ENCODE measurements at regions not wholly inside any gene's neighbourhood (a gene's known extent, or its start where the extent isn't known, plus 50 kb on each side); places are given as distances from the start of the nearest gene placed in this dataset.
A peak's percentile ranks its signal among the peaks of the same experiment; 100 is the strongest.

GRCh38 chr3:18898911-18899310 is 249.4 kb upstream of the KCNH8 start:
- peak; percentile 82 for DNase-seq (ENCODE audit: low read depth, low spot score)
- in situ Hi-C loops (cut with HindIII; ENCODE audit: low pct_unique_long_range_greater_than_20kb, low sequenced_read_pairs), result no loop called here

- in situ Hi-C loops (cut with HindIII; ENCODE audit: low pct_unique_long_range_greater_than_20kb, low sequenced_read_pairs), result no loop called here
Observed at GRCh38 chr3:18892756-18893155, 255.6 kb upstream of the KCNH8 start.

GRCh38 chr3:18892047-18892446 is 256.3 kb upstream of the KCNH8 start:
- in situ Hi-C loops (cut with HindIII; ENCODE audit: low pct_unique_long_range_greater_than_20kb, low sequenced_read_pairs), result no loop called here
- no peak for DNase-seq (ENCODE audit: low read depth, low spot score)

More at GRCh38 chr3:18892756-18893155, 255.6 kb upstream of the KCNH8 start:
- no peak for DNase-seq (ENCODE audit: low read depth, low spot score)

- in situ Hi-C loops (cut with HindIII; ENCODE audit: low pct_unique_long_range_greater_than_20kb, low sequenced_read_pairs), result no loop called here
- DNase-seq (ENCODE audit: low read depth, low spot score), result no peak
Observed at GRCh38 chr3:18891641-18892040, 256.7 kb upstream of the KCNH8 start.

- in situ Hi-C loops (cut with HindIII; ENCODE audit: low pct_unique_long_range_greater_than_20kb, low sequenced_read_pairs), result no loop called here
- no peak for DNase-seq (ENCODE audit: low read depth, low spot score)
Observed at GRCh38 chr3:18890449-18890848, 257.9 kb upstream of the KCNH8 start.

GRCh38 chr3:18888819-18889218 is 259.5 kb upstream of the KCNH8 start:
- in situ Hi-C loops (cut with HindIII; ENCODE audit: low pct_unique_long_range_greater_than_20kb, low sequenced_read_pairs), result no loop called here
- DNase-seq (ENCODE audit: low read depth, low spot score), result no peak

GRCh38 chr3:18888370-18888769 is 259.9 kb upstream of the KCNH8 start:
- in situ Hi-C loops (cut with HindIII; ENCODE audit: low pct_unique_long_range_greater_than_20kb, low sequenced_read_pairs), result no loop called here
- DNase-seq (ENCODE audit: low read depth, low spot score), result peak; percentile 47

DNA sequence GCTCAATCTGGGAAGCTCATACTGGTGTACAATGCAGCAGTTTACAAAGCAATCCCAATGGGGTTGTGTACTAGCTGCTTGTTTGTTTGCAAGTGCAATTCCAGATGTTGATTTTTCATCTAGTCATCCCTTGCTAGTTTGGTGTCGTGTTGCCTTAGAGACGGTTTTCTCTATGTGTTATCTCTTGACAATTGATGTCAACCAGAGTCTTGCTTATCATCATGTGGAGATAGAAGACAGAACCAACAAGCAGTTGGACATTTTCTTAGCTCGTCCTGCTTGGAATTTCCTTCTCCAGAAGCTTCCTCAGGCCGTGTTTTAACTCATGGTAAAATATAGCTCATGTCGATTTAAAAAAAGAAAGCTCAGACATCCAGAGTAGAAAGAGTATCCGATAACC is 262.0 kb upstream of the KCNH8 start:
- no peak for DNase-seq (ENCODE audit: low read depth, low spot score)
- in situ Hi-C loops (cut with HindIII; ENCODE audit: low pct_unique_long_range_greater_than_20kb, low sequenced_read_pairs), result no loop called here

- in situ Hi-C loops (cut with HindIII; ENCODE audit: low pct_unique_long_range_greater_than_20kb, low sequenced_read_pairs), result no loop called here
- DNase-seq (ENCODE audit: low read depth, low spot score), result no peak
Observed at GRCh38 chr3:18885612-18886011, 262.7 kb upstream of the KCNH8 start.

DNA sequence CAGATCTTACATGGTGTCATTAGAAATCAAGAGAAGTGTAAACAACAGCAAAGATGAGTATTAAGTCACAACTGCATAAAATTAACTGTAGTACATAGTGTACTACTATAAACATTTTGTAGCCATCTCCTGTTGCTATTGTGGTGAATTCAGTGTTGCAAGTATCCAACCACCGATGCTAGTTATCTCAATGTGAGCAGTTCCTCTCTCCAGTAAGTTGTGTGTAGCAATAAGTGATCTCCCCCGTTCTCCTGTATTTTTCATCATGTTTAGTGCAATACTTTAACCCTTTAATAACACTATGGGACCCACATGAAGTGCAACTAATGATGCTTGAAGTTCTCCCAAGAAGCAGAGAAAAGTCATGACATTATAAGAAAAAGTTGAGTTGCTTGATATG is 264.7 kb upstream of the KCNH8 start:
- in situ Hi-C loops (cut with HindIII; ENCODE audit: low pct_unique_long_range_greater_than_20kb, low sequenced_read_pairs), result no loop called here
- no peak for DNase-seq (ENCODE audit: low read depth, low spot score)

DNA sequence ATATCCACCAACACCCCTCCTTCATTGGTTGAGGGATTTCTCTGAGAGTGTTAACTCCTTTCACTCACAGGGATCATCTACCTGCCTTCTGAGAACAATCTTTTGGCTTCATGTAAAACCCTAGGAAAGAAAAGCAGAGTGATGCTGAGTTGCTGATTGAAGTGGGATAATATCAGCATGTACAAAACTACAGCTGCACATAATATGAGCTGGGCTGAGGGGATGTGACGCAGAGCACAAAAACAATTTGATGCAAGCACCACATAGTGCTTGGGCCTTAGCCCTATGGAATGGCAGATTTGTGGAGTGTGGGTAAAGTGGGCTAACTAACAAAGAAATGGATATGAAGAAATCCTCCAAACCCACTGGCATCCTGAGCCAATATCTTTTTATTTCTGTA is 267.6 kb upstream of the KCNH8 start:
- no peak for DNase-seq (ENCODE audit: low read depth, low spot score)
- in situ Hi-C loops (cut with HindIII; ENCODE audit: low pct_unique_long_range_greater_than_20kb, low sequenced_read_pairs), result no loop called here

GRCh38 chr3:18872466-18872865 is 275.8 kb upstream of the KCNH8 start:
- peak; percentile 44 for DNase-seq (ENCODE audit: low read depth, low spot score)
- in situ Hi-C loops (cut with HindIII; ENCODE audit: low pct_unique_long_range_greater_than_20kb, low sequenced_read_pairs), result no loop called here

DNA sequence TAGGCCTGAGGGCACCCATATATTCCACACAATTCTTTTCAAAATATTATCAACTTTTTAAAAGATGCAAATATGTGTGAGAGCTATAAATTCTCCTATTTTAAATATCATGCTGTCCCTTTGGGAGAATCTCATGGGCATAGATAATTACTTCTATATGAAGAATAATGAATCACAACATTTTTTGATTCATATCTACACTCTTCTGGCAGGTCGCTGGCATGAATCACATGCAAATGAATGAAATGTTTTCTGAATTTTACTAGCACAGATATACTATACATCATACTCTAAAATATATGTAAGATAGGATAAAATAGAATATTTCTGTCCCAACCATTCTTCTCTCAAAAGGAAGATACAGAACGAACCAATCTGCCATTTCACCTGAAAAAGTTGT is 277.7 kb upstream of the KCNH8 start:
- in situ Hi-C loops (cut with HindIII; ENCODE audit: low pct_unique_long_range_greater_than_20kb, low sequenced_read_pairs), result no loop called here
- DNase-seq (ENCODE audit: low read depth, low spot score), result no peak

DNA sequence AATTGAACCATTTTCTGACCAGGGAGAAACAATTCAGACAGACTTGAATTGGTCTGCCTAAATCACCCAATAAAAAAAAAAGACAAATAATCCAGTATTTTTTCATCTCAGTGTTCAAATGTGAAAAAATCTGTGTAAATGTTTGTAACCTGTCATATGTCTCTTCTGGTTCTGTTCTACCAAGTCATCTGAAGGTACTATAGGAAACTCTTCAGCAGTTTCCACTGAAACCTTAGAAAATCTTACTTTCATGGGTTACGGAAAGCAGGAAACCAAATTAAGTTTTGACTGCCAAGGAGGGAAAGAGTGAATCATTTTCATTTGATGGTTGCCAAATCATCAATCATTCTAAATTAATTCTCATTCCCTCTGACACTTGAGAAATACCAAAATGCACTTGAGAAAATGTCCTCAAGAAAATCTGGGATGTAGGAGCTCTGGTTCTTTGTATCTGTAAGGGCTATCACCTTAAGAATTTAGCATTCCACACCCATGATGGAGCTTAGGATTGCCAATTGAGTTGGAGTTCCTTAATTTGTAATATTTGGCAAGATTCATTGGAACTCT is 278.2 kb upstream of the KCNH8 start:
- DNase-seq (ENCODE audit: low read depth, low spot score), result no peak
- in situ Hi-C loops (cut with HindIII; ENCODE audit: low pct_unique_long_range_greater_than_20kb, low sequenced_read_pairs), result no loop called here

- in situ Hi-C loops (cut with HindIII; ENCODE audit: low pct_unique_long_range_greater_than_20kb, low sequenced_read_pairs), result no loop called here
- no peak for DNase-seq (ENCODE audit: low read depth, low spot score)
Observed at GRCh38 chr3:18868911-18869689, 279.2 kb upstream of the KCNH8 start.

DNA sequence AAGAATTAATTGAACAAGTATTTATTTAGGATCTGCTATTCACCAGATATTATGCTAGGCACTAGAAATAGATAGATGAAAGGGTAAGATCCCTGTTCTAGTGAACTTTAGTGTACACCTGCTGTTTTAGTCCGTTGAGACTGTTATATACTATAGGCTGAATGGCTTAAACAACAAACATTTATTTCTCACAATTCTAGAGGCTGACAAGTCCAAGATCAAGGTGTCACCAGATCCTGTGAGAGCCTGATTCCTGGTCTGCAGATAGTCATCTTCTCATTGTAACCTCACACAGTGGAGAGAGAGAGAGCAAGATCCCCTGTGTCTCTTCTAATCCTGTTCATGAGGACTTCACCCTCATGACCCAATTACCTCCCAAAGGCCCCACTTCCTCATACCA is 281.4 kb upstream of the KCNH8 start:
- no peak for DNase-seq (ENCODE audit: low read depth, low spot score)
- in situ Hi-C loops (cut with HindIII; ENCODE audit: low pct_unique_long_range_greater_than_20kb, low sequenced_read_pairs), result no loop called here

GRCh38 chr3:18864933-18865731 is 283.2 kb upstream of the KCNH8 start:
- DNase-seq (ENCODE audit: low read depth, low spot score), result no peak
- in situ Hi-C loops (cut with HindIII; ENCODE audit: low pct_unique_long_range_greater_than_20kb, low sequenced_read_pairs), result no loop called here

DNA sequence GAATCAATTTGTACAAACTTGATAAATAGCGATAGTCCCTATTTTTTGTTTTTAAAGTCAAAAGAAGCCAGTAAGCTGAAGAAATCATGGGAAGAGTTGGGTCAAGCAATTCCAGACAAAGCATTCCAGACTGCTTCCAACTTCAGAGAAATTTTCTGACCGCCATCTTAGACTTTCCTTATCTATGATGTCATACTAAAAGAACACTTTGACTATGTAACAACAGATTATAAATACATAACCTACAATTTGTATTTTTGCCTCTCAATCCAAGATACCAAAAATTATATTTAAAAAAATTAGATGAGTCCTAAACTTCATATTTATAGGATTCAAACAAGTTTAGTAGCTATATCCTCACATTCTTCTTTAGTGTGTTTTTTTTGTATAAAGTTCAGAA is 286.2 kb upstream of the KCNH8 start:
- in situ Hi-C loops (cut with HindIII; ENCODE audit: low pct_unique_long_range_greater_than_20kb, low sequenced_read_pairs), result no loop called here
- DNase-seq (ENCODE audit: low read depth, low spot score), result no peak

- in situ Hi-C loops (cut with HindIII; ENCODE audit: low pct_unique_long_range_greater_than_20kb, low sequenced_read_pairs), result no loop called here
- no peak for DNase-seq (ENCODE audit: low read depth, low spot score)
Observed at GRCh38 chr3:18861137-18861536, 287.2 kb upstream of the KCNH8 start.

Data from SK-MEL-5 (cell line).